NB4 (cell line): ENCODE measurements at regions not wholly inside any gene's neighbourhood (a gene's known extent, or its start where the extent isn't known, plus 50 kb on each side); places are given as distances from the start of the nearest gene placed in this dataset.

Experiments used
- CTCF ChIP-seq: IDR thresholded peaks from one replicate; pipeline ENCODE4 v1.5.1; 2012; ENCODE audit warnings: low read depth, low read length
- MAX ChIP-seq: IDR thresholded peaks from 2 replicates; pipeline ENCODE4 v1.6.1; 2011; ENCODE audit warnings: low read depth, low read length
- MYC ChIP-seq: IDR thresholded peaks from 2 replicates; pipeline ENCODE4 v1.6.1; 2011; ENCODE audit warnings: low read depth, low read length
- POLR2A ChIP-seq: IDR thresholded peaks from 2 replicates; pipeline ENCODE4 v1.6.1; 2011; ENCODE audit warnings: mild to moderate bottlenecking; ENCODE audit not compliant: insufficient read length; ENCODE audit errors: extremely low read depth

DNA sequence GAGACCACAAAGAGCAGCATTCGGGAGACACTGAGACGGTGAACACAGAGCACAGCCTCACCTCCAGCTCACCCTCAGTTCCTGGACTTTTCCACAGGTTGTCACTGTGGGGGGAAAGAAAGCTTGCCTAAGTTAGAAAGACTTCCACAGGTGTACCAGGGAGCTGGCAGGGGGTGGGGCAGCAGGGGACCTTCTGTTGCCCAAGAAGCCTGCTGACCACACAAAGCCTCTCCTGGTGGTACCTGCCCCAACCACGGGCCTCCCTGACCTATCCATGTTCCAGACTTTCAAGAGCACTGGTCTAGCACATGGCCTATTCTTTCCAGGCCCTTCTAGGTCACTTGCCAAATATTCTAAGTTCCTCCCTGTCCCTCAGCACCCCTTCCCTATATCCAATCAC, 550.8 kb downstream of the BNC2 start:
- no peak for TF ChIP-seq CTCF
- no peak for TF ChIP-seq POLR2A
- no peak for TF ChIP-seq MAX
- no peak for TF ChIP-seq MYC
